SKM-1 treated with dmso at 0.1 percent for 144 hours (cell line): ENCODE measurements at regions not wholly inside any gene's neighbourhood (a gene's known extent, or its start where the extent isn't known, plus 50 kb on each side); places are given as distances from the start of the nearest gene placed in this dataset.
"Not testable (repeated sequence)": the region's sequence is repeated elsewhere in the genome, so short reads cannot be mapped to it uniquely, and the experiment has no call there.

ENCODE experiments used
- DNase-seq: peaks from one replicate; lab custom pipeline; 2025; ENCODE audit not compliant: unreplicated experiment; lab: John Stamatoyannopoulos, UW

- DNase-seq, result no peak
Measured at GRCh38 chr7:81439591-81439990, 330.3 kb downstream of the HGF start.

- not testable (repeated sequence) for DNase-seq
Measured at GRCh38 chr7:81437160-81437559, 332.7 kb downstream of the HGF start.

- no peak for DNase-seq
Measured at GRCh38 chr7:81433692-81434331, 336.0 kb downstream of the HGF start.

- DNase-seq, result no peak
Measured at GRCh38 chr7:81433206-81433605, 336.6 kb downstream of the HGF start.

GRCh38 chr7:81430761-81431160 lies 339.1 kb downstream of the HGF start:
- DNase-seq, result no peak

- no peak for DNase-seq
Measured at GRCh38 chr7:81430150-81430549, 339.7 kb downstream of the HGF start.

DNA sequence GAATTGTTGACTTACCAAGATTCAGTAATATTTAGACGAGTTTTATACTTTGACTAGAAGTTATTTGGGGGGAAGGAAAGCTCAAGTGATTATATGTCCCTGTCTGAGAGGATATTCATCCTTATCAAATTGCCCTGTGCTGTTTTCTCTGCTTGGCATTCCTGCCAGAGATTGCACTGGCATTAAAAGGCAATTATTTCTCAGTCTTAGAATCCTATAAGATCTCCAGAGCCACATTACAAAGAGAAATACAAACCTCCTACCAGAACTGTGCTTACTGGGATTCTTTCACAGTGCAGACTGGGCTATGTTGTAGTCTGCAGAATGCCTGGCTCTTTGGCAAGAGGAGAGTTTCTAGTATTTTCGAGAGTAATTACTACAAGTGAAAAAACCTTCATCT lies 342.4 kb downstream of the HGF start:
- no peak for DNase-seq

DNA sequence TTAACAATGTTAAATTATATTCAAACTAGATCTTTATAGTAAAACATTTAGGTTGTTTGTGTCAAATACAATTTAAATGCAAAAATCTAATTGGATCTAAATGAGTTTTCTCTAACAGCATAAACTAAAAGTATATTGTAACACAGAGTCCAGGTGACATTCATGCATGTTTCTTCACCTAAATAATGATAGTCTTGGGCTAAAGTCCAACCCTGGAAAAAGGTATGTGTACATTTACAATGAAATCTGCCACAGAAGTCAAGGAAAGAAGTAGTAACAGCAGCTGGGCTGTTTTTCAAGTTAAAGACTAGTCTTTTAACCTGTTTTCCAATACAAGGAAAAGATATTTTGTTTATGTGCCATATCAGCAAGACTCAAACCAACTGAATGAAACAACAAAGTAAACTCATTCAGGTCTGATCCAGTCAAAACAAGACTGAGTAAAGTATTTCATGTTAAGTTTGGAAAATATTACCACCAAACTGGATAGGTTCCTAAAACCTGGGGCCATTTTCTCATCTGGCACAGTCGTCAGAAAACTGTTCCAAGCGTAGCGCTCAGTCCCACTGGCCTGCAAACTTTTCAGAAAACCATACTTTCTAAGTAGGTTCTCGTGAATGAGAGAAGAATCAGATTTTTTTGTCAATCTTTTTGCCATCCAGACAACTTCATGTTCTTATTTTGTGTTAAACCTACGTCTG lies 349.2 kb downstream of the HGF start:
- no peak for DNase-seq

- no peak for DNase-seq
Measured at GRCh38 chr7:81419731-81420130, 350.1 kb downstream of the HGF start.

DNA sequence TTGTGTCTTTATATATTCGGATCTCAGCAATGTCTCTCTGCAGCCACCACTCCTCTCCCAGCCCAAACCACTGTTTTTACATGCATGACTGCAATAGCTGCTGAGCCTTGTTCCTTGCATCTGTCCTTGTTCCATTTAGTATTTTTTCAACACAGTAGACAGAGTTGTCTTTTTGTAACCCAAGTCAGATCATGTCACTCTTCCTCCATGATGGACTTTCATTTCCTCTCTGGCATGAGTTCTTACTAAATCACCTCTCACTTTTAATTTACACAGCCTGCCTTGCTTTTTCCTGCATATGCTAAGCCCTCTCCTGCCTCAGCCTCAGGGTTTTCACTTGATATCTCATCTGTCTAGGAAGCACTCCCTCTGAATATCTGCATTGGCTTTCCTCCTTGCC lies 353.2 kb downstream of the HGF start:
- DNase-seq, result no peak

DNA sequence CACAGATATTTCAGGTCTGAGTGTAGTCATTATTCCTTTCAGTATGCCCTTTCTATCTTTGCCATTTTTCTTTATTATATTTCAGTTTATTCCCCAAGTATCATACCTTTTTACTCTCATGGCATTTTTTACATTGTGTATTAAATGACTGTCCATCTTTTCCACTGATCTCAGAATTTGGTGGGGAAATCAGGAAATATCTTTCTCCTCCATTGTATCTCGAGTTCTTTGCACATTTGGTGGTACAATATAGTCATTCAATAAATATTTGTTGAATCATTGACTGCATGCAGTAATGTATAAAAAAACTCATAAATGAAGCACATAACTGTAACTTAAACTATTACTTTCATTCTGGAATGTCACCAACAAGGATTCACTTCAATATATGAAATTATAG lies 354.7 kb downstream of the HGF start:
- DNase-seq, result no peak

- DNase-seq, result no peak
Measured at GRCh38 chr7:81414411-81414810, 355.4 kb downstream of the HGF start.

GRCh38 chr7:81410471-81411117 lies 359.3 kb downstream of the HGF start:
- no peak for DNase-seq

DNA sequence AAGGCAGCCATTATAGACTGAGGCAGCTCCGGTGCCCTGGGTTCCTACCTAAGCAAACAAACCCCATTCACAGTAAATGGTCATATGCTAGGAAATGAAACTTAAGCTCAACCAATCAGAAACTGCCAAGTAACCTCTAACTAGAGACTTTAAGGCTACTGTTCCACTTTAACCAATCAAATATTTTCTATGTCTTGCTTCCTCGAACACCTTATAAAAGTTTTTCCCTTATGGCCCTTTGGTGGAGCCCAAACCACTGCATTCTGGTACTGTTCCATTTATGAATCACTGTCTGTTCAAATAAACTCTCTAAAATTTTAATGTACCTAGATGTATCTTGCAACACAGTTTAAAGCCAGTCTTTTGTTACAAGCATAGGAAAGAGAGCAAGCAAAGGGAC lies 361.1 kb downstream of the HGF start:
- no peak for DNase-seq

- no peak for DNase-seq
Measured at GRCh38 chr7:81407094-81407493, 362.8 kb downstream of the HGF start.

GRCh38 chr7:81404669-81405068 lies 365.2 kb downstream of the HGF start:
- no peak for DNase-seq

DNA sequence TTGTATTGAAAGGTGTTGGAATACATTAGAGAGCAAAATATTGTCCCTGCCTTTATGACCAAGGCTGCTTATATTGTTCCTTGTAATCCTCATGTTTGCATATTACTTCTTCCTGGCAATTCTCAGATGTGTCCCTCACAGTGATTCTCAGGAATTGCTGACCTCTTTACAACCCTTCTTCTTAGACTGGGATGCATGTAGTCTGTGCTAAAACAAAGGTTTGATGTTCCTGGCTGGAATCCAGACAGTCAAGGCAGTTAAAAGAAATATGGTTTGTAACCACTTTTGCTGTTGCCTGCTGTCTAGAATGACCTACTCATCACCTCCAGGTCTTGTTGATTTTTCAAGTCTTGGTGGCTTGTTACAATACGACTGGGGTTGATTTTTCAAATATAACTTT lies 367.6 kb downstream of the HGF start:
- no peak for DNase-seq

- DNase-seq, result no peak
Measured at GRCh38 chr7:81399471-81399870, 370.4 kb downstream of the HGF start.

GRCh38 chr7:81394029-81394428 lies 375.8 kb downstream of the HGF start:
- DNase-seq, result no peak

GRCh38 chr7:81393018-81393417 lies 376.8 kb downstream of the HGF start:
- no peak for DNase-seq

DNA sequence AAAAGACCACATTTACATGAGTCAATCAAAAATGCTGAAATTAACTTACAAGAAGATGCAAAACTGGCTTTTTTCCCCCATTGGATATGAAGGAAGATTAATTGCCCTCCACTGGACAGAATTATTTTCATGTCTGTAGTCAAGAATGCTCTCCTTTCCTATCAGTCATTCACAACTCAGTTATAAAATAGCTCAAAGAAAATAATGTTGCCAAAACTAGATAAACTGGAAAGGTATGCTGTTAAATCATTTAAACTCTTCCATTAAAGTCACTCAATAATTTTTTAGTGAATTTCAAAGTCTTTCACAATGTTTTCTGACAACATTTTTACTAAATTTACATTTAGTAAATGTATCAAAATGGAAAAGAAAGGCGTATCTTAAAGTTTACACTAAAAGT lies 384.5 kb downstream of the HGF start:
- no peak for DNase-seq

- DNase-seq, result no peak
Measured at GRCh38 chr7:81383846-81384245, 386.0 kb downstream of the HGF start.
